Gastroesophageal sphincter (tissue), 4 donors: ENCODE measurements at regions not wholly inside any gene's neighbourhood (a gene's known extent, or its start where the extent isn't known, plus 50 kb on each side); places are given as distances from the start of the nearest gene placed in this dataset.

Source experiments
- ATAC-seq: fragments of 150-250 bp; one replicate; pipeline ENCODE4 v1.9.1; 2016; ENCODE audit warnings: mild to moderate bottlenecking, moderate library complexity
- H3K27ac ChIP-seq, 4 donors: fragments of 200-600 bp; sonication (generic) in 3 of 4; 1 replicate in 3 of 4; 2 replicates in 1 of 4; pipeline ENCODE4 v1.5.1; 2016 to 2019
- H3K27me3 ChIP-seq: fragments of 200-600 bp; sonication (generic); one replicate; pipeline ENCODE4 v1.5.1; 2019
- H3K36me3 ChIP-seq, 2 donors: fragments of 200-600 bp; sonication (generic); one replicate each; pipeline ENCODE4 v1.5.1; 2019; ENCODE audit warnings: control low read depth in 1 of 2
- H3K4me1 ChIP-seq, 3 donors: fragments of 200-600 bp; sonication (generic); 1 replicate in 2 of 3; 2 replicates in 1 of 3; pipeline ENCODE4 v1.5.1; 2016 to 2019; ENCODE audit warnings: control low read depth in 2 of 3
- H3K4me3 ChIP-seq, 2 donors: fragments of 200-600 bp; sonication (generic); one replicate each; pipeline ENCODE4 v1.5.1; 2019; ENCODE audit warnings: mild to moderate bottlenecking in 1 of 2, moderate library complexity in 1 of 2
- H3K9me3 ChIP-seq, 3 donors: fragments of 200-600 bp; sonication (generic); one replicate each; pipeline ENCODE4 v1.5.1; 2017 to 2019; ENCODE audit warnings: control low read depth in 2 of 3
- CTCF ChIP-seq, 4 experiments: fragments of 200-600 bp in 2 of 4; fragments of 450-650 bp in 2 of 4; sonication (generic) in 1 of 4; IDR thresholded peaks; one replicate each; pipeline ENCODE4 v1.5.1; 2017 to 2019; ENCODE audit warnings: antibody characterized with exemption in 4 of 4, mild to moderate bottlenecking in 2 of 4, moderate library complexity in 2 of 4
- EP300 ChIP-seq: sonication (generic); formaldehyde crosslinking; IDR thresholded peaks from one replicate; pipeline ENCODE4 v1.6.1; 2017; ENCODE audit warnings: antibody characterized with exemption, mild to moderate bottlenecking
- POLR2A ChIP-seq, 2 donors: fragments of 450-650 bp; IDR thresholded peaks; one replicate each; pipeline ENCODE4 v1.6.1; 2017; ENCODE audit warnings: antibody characterized with exemption in 2 of 2, mild to moderate bottlenecking in 2 of 2, moderate library complexity in 1 of 2
- POLR2AphosphoS5 ChIP-seq: sonication (generic); formaldehyde crosslinking; IDR thresholded peaks from one replicate; pipeline ENCODE4 v1.6.1; 2017; ENCODE audit warnings: antibody characterized with exemption
- WGBS, 2 donors: methylation state at CpG; one replicate each; pipeline ENCODE4 v1.1.5; 2018; ENCODE audit warnings: low coverage in 1 of 2; 5-methylcytosine and 5-hydroxymethylcytosine counted together

- Histone ChIP-seq H3K27ac (no peak overlapping the region), H3K4me1 (no peaks in the 10 kb centered on the region), H3K4me3 (no peak overlapping the region), H3K36me3 (no peaks in the 10 kb centered on the region), H3K9me3 (peaks cover 0 to 13% (median 0%) of the 10 kb centered on the region in 3 donors), H3K27me3 (peaks cover 36% of the 10 kb centered on the region)
- 40 to 42% methylated on average over 2 to 3 of the region's 5 CpGs for WGBS, 2 donors
- TF ChIP-seq POLR2AphosphoS5 (no peak), EP300 (no peak), POLR2A (IDR thresholded peaks at IDR 0.05) (no peak), CTCF (IDR thresholded peaks at IDR 0.05) (no peak)
- ATAC-seq: no peak
Observed at GRCh38 chr22:48224332-48224731, 1461.9 kb downstream of the TBC1D22A start.

- no peak for ATAC-seq
- 58% methylated on average over 5 of the region's 7 CpGs; no CpG with 5 or more reads in 1 of the 2 donors for WGBS, 2 donors
- Histone ChIP-seq H3K27me3 (peaks cover 36% of the 10 kb centered on the region), H3K4me1 (no peaks in the 10 kb centered on the region), H3K27ac (no peak overlapping the region), H3K4me3 (no peak overlapping the region), H3K36me3 (no peaks in the 10 kb centered on the region), H3K9me3 (peaks cover 0 to 13% (median 0%) of the 10 kb centered on the region in 3 donors)
- TF ChIP-seq CTCF (IDR thresholded peaks at IDR 0.05) (no peak), POLR2A (IDR thresholded peaks at IDR 0.05) (no peak), EP300 (no peak), POLR2AphosphoS5 (no peak)
Observed at GRCh38 chr22:48223488-48224190, 1461.2 kb downstream of the TBC1D22A start.

- Histone ChIP-seq H3K4me1 (no peaks in the 10 kb centered on the region), H3K4me3 (no peak overlapping the region), H3K36me3 (no peaks in the 10 kb centered on the region), H3K27me3 (peaks cover 34% of the 10 kb centered on the region), H3K27ac (no peak overlapping the region), H3K9me3 (peaks cover 0 to 13% (median 0%) of the 10 kb centered on the region in 3 donors)
- no peak for ATAC-seq
- TF ChIP-seq POLR2A (IDR thresholded peaks at IDR 0.05) (no peak), EP300 (no peak), POLR2AphosphoS5 (no peak), CTCF (IDR thresholded peaks at IDR 0.05) (no peak)
- WGBS, 2 donors: 75% methylated on average over 4 of the region's 13 CpGs; no CpG with 5 or more reads in 1 of the 2 donors
Observed at GRCh38 chr22:48222742-48223487, 1460.5 kb downstream of the TBC1D22A start.

GRCh38 chr22:48218889-48219420 is 1456.5 kb downstream of the TBC1D22A start:
- no peak for ATAC-seq
- Histone ChIP-seq H3K27ac (no peak overlapping the region), H3K36me3 (no peaks in the 10 kb centered on the region), H3K9me3 (peaks cover 0 to 19% (median 0%) of the 10 kb centered on the region in 3 donors), H3K4me3 (no peak overlapping the region), H3K27me3 (peaks cover 22% of the 10 kb centered on the region), H3K4me1 (no peaks in the 10 kb centered on the region)
- 35 to 42% methylated on average over 5 to 7 of the region's 7 CpGs for WGBS, 2 donors
- TF ChIP-seq POLR2AphosphoS5: no peak
- no peak for TF ChIP-seq POLR2A (IDR thresholded peaks at IDR 0.05)
- no peak for TF ChIP-seq EP300
- TF ChIP-seq CTCF (IDR thresholded peaks at IDR 0.05): no peak
